SKM-1 (cell line): ENCODE measurements at regions not wholly inside any gene's neighbourhood (a gene's known extent, or its start where the extent isn't known, plus 50 kb on each side); places are given as distances from the start of the nearest gene placed in this dataset.

Source experiments
- DNase-seq: peaks from one replicate; lab custom pipeline; 2025; ENCODE audit not compliant: unreplicated experiment; lab: John Stamatoyannopoulos, UW

- no peak for DNase-seq
Observed at GRCh38 chr17:72590382-72590781, 469.6 kb downstream of the SOX9 start.

- no peak for DNase-seq
Observed at GRCh38 chr17:72590882-72591281, 470.1 kb downstream of the SOX9 start.

GRCh38 chr17:72591289-72592241 is 470.7 kb downstream of the SOX9 start:
- DNase-seq: no peak

- no peak for DNase-seq
Observed at GRCh38 chr17:72592242-72592966, 471.6 kb downstream of the SOX9 start.

GRCh38 chr17:72592967-72593325 is 472.1 kb downstream of the SOX9 start:
- DNase-seq: no peak

GRCh38 chr17:72594248-72594647 is 473.4 kb downstream of the SOX9 start:
- no peak for DNase-seq
